ENCODE measurements at regions not wholly inside any gene's neighbourhood (a gene's known extent, or its start where the extent isn't known, plus 50 kb on each side); places are given as distances from the start of the nearest gene placed in this dataset.
A peak's percentile ranks its signal among the peaks of the same experiment; 100 is the strongest.

GRCh38 chr21:35573472-35574374 is 486.6 kb downstream of the SETD4 start (continued):
- TF ChIP-seq ATF2 (CRISPR knock-in tag; IDR thresholded peaks at IDR 0.05) (no peak), SNAPC4 (CRISPR knock-in tag; IDR thresholded peaks at IDR 0.05) (no peak), ZNF33A (CRISPR knock-in tag; IDR thresholded peaks at IDR 0.05; ENCODE audit: borderline replicate concordance) (no peak), RERE (CRISPR knock-in tag; IDR thresholded peaks at IDR 0.05; ENCODE audit: low read depth) (no peak), RARA (CRISPR knock-in tag; IDR thresholded peaks at IDR 0.05) (peak; percentile 26; the same call in 1 of the 2 replicates), NRL (CRISPR knock-in tag; IDR thresholded peaks at IDR 0.05; ENCODE audit: borderline replicate concordance) (no peak)

All from HepG2 (cell line).